ENCODE measurements at regions not wholly inside any gene's neighbourhood (a gene's known extent, or its start where the extent isn't known, plus 50 kb on each side); places are given as distances from the start of the nearest gene placed in this dataset.

DNA sequence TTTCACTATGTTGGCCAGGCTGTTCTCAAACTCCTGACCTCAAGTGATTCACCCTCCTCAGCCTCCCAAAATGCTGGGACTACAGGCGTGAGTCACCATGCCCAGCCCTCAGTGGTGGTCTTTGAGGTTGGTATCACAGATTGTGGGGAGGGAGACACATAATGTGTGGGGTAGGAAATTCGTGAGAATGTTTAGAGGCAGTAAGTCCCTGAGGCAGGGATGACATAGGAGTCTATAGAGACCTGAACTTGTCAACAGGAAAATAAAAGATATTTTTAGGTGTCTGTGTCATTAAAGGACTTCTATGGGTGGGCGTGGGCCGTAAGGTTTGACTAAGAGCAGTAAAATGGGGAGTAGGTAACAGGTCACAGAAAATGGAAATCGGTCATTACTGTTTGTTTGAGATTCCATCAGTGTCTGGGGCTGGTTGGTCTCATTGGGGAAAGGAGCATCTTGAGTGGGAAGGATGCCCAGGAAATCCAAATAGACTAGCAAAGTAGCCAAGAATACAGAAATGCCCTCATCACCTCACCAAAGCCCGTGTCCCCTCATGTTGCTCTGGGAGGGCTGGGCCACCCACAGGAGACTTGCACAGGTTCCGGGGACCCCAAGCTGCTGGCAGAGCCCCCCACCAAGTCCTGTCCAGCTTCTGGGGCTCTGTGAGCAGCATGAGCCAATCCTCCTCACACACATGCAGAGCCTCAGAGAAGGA, 63.6 kb upstream of the BCL2L14 start:
- no peak overlapping the region for H3K4me3 ChIP-seq (ENCODE audit: low read depth, low read length, poor library complexity, severe bottlenecking)
- no peaks in the 10 kb centered on the region for H4K20me1 ChIP-seq (ENCODE audit: insufficient read depth, low read length)
- TF ChIP-seq, protein P1, sequence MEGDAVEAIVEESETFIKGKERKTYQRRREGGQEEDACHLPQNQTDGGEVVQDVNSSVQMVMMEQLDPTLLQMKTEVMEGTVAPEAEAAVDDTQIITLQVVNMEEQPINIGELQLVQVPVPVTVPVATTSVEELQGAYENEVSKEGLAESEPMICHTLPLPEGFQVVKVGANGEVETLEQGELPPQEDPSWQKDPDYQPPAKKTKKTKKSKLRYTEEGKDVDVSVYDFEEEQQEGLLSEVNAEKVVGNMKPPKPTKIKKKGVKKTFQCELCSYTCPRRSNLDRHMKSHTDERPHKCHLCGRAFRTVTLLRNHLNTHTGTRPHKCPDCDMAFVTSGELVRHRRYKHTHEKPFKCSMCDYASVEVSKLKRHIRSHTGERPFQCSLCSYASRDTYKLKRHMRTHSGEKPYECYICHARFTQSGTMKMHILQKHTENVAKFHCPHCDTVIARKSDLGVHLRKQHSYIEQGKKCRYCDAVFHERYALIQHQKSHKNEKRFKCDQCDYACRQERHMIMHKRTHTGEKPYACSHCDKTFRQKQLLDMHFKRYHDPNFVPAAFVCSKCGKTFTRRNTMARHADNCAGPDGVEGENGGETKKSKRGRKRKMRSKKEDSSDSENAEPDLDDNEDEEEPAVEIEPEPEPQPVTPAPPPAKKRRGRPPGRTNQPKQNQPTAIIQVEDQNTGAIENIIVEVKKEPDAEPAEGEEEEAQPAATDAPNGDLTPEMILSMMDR (IDR thresholded peaks at IDR 0.05; ENCODE audit: low read length): no peak
- TF ChIP-seq EZH2 (IDR thresholded peaks at IDR 0.05; ENCODE audit: borderline replicate concordance, low read length): no peak
- H3K9ac ChIP-seq (ENCODE audit: low read length): peak overlapping the region; percentile 57; the same call in 1 of the 2 replicates
- H3K27ac ChIP-seq (ENCODE audit: low read depth, low read length, poor library complexity, severe bottlenecking): peak overlapping the region; percentile 96
- peak overlapping the region; percentile 86; the same call in 1 of the 2 replicates for H2AFZ ChIP-seq (ENCODE audit: low read length)
- H3K9me3 ChIP-seq (ENCODE audit: low read length): no peaks in the 10 kb centered on the region
- peaks cover 54% of the 10 kb centered on the region for H3K4me1 ChIP-seq (ENCODE audit: insufficient read depth, low read length, severe bottlenecking)
- no peaks in the 10 kb centered on the region for H3F3A ChIP-seq (ENCODE audit: insufficient read depth, low read length)
- H3K27me3 ChIP-seq (ENCODE audit: insufficient read depth, low read length): no peaks in the 10 kb centered on the region
- H3K36me3 ChIP-seq (ENCODE audit: insufficient read depth, low read length): no peaks in the 10 kb centered on the region
- no peaks in the 10 kb centered on the region for H3K9me2 ChIP-seq (ENCODE audit: low read depth, low read length)
- H3K79me2 ChIP-seq (ENCODE audit: insufficient read depth, low read length): no peaks in the 10 kb centered on the region
- no peak overlapping the region; the same call in 1 of the 2 replicates for H3K4me2 ChIP-seq (ENCODE audit: low read length)

DNA sequence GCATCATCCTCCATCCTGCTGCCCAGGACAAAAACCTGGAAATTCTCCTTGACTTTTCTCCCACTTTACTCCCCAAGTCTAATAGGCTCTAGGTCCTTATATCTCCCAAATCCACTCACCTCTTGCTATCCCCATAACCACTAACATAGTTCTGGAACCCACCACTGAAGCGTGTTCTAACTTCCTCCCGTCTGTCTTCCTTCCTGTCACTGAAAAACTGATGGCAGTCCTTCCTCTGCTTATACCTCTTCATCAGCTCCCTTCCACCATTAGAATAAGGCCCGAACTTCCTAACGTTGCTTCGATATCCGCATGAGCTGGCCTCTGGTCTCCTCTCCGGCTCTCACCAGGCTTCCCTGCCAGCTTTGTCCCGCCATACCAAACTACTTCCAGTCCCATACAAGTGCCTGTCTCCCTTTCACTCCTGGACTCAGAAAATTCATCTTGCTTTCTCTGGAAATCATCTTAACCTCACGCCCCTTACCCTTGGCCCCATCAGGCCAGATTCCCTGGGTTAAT, 63.0 kb upstream of the BCL2L14 start:
- peak overlapping the region; percentile 57 for H3K9ac ChIP-seq (ENCODE audit: low read length)
- TF ChIP-seq, protein P1 (IDR thresholded peaks at IDR 0.05; ENCODE audit: low read length): no peak
- TF ChIP-seq EZH2 (IDR thresholded peaks at IDR 0.05; ENCODE audit: borderline replicate concordance, low read length): no peak
- peak overlapping the region; percentile 86; the same call in 1 of the 2 replicates for H2AFZ ChIP-seq (ENCODE audit: low read length)
- no peaks in the 10 kb centered on the region for H3K36me3 ChIP-seq (ENCODE audit: insufficient read depth, low read length)
- peaks cover 59% of the 10 kb centered on the region for H3K4me1 ChIP-seq (ENCODE audit: insufficient read depth, low read length, severe bottlenecking)
- no peaks in the 10 kb centered on the region for H3K27me3 ChIP-seq (ENCODE audit: insufficient read depth, low read length)
- peak overlapping the region; percentile 96 for H3K27ac ChIP-seq (ENCODE audit: low read depth, low read length, poor library complexity, severe bottlenecking)
- H3F3A ChIP-seq (ENCODE audit: insufficient read depth, low read length): no peaks in the 10 kb centered on the region
- H4K20me1 ChIP-seq (ENCODE audit: insufficient read depth, low read length): no peaks in the 10 kb centered on the region
- no peak overlapping the region for H3K4me3 ChIP-seq (ENCODE audit: low read depth, low read length, poor library complexity, severe bottlenecking)
- no peaks in the 10 kb centered on the region for H3K79me2 ChIP-seq (ENCODE audit: insufficient read depth, low read length)
- peak overlapping the region; percentile 39 for H3K4me2 ChIP-seq (ENCODE audit: low read length)
- no peaks in the 10 kb centered on the region for H3K9me3 ChIP-seq (ENCODE audit: low read length)
- H3K9me2 ChIP-seq (ENCODE audit: low read depth, low read length): no peaks in the 10 kb centered on the region

DNA sequence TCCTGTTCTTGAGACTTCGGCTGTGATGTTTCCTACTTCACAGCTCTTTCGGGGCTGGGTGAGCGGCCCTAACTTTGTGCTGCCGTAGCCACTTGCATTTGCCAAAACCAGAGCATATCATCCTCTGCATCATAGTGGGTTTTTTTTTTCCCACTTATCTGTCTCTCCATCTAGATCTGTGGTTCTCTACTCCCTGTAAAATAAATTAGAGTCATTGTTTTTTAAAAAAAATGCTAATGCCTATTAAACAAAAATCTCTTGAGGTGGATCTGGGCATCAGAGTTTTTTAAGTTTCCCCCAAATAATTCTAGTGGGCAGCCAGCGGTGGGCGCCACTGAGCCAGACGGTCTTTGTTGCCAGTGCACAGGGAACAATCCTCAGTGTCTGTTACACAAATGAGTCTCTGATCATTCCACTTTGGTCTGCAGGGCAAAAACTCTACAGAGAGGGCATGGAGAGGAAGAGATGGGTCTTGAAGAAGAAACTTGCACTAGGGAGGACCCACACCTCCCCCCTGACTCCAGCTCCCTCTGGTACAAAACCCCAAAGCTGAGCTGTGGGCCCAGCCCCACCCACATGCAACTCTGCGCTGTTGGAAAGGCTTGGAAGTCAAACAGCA, 62.4 kb upstream of the BCL2L14 start:
- Histone ChIP-seq H3K79me2 (ENCODE audit: insufficient read depth, low read length) (no peaks in the 10 kb centered on the region), H3K27ac (ENCODE audit: low read depth, low read length, poor library complexity, severe bottlenecking) (peak overlapping the region; percentile 96), H3K27me3 (ENCODE audit: insufficient read depth, low read length) (no peaks in the 10 kb centered on the region), H4K20me1 (ENCODE audit: insufficient read depth, low read length) (no peaks in the 10 kb centered on the region), H3F3A (ENCODE audit: insufficient read depth, low read length) (no peaks in the 10 kb centered on the region), H3K36me3 (ENCODE audit: insufficient read depth, low read length) (no peaks in the 10 kb centered on the region), H3K4me1 (ENCODE audit: insufficient read depth, low read length, severe bottlenecking) (peaks cover 59% of the 10 kb centered on the region), H2AFZ (ENCODE audit: low read length) (peak overlapping the region; percentile 86; the same call in 1 of the 2 replicates), H3K9me2 (ENCODE audit: low read depth, low read length) (no peaks in the 10 kb centered on the region), H3K9me3 (ENCODE audit: low read length) (no peaks in the 10 kb centered on the region), H3K4me3 (ENCODE audit: low read depth, low read length, poor library complexity, severe bottlenecking) (no peak overlapping the region), H3K4me2 (ENCODE audit: low read length) (peak overlapping the region; percentile 39), H3K9ac (ENCODE audit: low read length) (peak overlapping the region; percentile 57)
- TF ChIP-seq EZH2 (IDR thresholded peaks at IDR 0.05; ENCODE audit: borderline replicate concordance, low read length): no peak
- TF ChIP-seq, protein P1 (IDR thresholded peaks at IDR 0.05; ENCODE audit: low read length): peak; percentile 64
